ENCODE measurements at regions not wholly inside any gene's neighbourhood (a gene's known extent, or its start where the extent isn't known, plus 50 kb on each side); places are given as distances from the start of the nearest gene placed in this dataset.
A peak's percentile ranks its signal among the peaks of the same experiment; 100 is the strongest.
"Not testable (repeated sequence)": the region's sequence is repeated elsewhere in the genome, so short reads cannot be mapped to it uniquely, and the experiment has no call there.

DNA sequence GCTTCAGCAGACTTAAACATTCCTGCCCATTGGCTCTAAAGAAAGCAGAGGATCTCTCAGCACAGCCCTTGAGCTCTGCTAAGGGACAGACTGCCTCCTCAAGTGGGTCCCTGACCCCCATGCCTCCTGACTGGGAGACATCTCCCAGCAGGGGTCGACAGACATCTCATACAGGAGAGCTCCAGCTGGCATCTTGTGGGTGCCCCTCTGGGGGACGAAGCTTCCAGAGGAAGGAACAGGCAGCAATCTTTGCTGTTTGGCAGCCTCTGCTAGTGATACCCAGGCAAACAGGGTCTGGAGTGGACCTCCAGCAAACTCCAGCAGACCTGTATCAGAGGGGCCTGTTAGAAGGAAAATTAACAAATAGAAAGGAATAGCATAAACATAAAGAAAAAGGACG lies 485.1 kb downstream of the ATP23 start:
- not testable (repeated sequence) for DNase-seq

DNA sequence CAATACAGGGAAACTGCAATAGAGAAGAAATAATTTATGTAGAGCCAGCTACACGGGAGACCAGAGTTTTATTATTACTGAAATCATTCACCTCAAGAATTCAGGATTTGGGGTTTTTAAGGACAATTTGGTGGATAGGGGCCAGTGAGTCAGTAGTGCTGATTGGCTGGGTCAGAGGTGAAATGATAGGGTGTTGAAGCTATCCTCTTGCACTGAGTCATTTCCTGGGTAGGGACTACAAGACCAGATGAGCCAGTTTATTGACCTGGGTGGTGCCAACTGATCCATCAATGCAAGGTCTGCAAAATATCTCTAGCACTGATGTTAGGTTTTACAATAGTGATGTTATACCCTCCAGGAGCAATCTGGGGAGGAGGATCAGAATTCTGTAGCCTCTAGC lies 486.3 kb downstream of the LRIG3 start:
- DNase-seq = no peak

DNA sequence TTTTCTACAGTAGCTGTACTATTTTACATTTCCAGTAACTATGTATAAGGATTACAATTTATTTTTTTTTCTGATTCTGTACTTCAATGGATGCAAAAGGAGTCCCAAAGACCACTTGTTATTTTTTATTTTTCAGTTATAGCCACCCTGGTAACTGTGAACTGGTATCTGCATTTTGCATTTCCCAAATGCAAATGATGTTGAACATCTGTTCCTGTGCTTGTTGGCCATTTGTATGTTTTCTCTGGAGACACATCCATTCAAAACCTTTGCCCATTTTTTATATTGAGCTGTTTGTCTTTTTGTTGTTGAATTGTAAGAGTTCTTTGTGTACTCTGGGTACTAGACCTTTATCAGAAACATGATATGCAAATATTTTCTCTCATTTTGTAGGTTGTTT lies 485.6 kb downstream of the LRIG3 start:
- no peak for DNase-seq

DNA sequence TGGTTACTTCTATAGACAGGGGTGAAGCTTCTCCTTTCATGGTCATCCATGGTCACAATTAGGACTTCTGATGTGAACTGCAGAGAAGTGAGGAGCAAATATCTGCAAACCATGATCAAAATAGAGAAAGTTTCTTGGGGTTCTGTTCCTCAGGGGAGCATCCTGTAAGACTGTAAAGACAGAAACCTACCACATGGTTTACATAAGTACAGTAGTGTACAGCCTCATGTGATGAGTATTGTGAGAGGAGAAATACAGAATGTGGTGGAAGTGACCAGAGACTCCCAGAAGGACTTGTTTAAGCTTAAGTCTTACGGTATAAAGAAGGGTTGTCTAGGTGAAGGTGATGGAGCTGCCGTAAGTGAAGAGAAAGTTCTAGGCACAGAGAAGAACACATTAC lies 484.7 kb downstream of the LRIG3 start:
- DNase-seq = no peak

DNA sequence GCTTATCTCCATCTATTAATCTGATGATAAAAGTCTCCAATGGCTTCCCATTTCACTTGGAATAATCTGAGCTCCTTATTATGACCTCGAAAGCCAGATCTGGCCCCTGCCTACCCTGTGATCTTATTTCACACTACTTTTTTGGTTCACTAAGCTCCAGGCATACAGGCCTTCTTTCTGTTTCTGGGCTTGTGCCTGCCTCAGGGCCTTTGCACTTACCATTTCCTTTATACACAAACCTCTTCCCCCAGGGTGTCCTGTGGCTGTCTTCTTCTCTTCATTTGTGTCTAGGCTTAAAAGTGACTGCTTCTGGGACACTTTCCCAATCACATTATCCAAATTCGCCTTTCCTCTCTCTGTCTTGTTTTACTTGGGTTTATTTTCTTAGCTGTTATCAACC lies 478.8 kb downstream of the LRIG3 start:
- DNase-seq = no peak

DNA sequence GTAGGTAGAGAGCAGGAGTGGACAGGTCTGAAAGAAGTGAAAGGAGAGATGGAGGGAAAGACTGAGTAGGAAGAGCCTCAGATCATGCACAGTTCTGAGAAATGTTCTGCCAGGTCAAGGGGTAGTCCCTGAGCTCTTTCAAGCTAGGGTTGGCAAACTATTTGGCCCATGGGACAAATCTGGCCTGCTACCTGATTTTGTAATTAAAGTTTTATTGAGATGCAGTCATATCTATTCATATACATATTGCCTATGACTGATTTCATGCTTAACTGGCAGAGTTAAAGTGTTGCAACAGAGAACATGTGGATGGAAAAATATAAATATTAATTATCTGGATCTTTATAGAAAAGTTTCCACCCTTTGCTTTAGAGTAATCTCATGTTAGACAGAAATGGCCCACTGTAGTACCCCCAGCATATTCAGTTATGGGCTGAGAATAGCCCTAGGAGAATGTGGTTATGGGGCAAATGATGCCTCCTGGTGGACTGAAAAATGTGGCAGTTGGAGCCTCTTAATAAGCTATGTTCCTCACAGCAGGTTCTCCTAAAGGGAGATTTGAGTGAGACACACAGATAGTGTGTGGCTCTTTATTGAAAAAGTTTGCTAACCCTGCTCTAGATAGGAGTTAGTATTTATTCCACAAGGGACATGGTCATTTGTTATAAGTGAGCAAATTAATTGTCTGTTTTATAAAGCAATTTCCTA lies 476.9 kb downstream of the LRIG3 start:
- DNase-seq = peak in 1 of 2 experiments; percentile 3

DNA sequence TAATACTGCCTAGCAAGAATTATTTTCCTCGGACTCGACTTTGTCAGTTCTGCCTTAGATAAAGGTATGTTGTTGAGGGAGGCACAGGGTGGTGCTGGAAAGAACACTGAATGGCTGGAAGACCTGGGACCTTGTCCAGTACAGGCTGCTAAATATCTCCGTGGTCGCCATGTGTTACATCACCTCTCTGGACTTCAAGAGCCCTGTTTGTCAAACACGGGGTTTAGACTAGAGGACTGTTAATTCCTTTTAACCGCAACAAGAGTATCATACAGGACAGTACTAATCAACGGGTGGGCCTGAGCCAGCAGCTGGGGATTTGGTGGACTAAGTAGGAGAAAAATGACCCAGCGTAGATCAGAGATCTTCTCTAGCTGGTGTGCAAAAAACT lies 476.3 kb downstream of the LRIG3 start:
- DNase-seq = no peak

DNA sequence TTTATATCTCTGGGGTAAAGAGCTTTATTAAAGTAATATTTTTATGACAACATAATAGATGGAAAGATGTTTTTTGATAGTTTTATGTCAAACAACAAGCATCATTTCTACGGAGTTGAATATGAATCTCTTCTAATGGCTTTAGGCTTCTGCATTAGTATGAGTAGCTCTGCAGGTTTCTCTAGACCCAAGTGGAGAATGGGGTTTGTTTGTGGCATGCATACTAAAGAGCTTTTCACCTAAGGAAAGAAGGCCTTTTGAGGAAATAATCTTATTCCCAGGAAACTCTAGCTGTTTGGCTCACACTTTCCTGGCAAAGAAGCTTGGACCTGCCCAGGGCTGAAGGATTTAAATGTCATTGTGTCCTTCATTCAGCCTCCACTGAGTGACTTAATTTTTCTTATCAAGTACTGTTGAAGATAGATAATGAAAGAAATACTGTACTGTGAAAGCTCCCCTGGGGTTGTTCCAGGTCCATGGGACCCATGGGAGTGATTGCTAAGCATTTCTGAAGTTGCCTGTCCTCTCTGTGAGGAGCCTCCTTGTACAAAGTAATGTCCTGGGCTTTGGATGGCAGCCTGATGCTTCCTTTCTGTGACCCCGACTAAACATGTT lies 469.3 kb downstream of the LRIG3 start:
- no peak for DNase-seq

DNA sequence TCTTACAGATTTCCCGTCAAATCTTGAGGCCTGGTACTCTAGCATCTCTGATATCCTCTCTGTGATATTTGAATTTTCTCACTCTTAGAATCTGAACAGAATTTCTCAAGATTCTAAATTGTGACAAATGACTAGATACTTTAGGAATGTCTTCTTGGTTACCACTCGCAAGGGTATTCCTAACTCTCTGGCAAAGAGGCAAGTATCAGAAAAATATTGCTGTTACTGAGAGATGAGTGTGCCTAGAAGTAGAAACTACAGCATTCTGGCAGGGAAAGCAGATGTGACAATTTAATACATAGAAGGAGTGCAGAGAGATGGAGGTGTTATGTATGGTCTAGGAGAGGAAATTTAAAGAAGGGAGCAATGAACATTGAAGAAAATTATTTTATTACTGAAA lies 467.8 kb downstream of the LRIG3 start:
- no peak for DNase-seq

DNA sequence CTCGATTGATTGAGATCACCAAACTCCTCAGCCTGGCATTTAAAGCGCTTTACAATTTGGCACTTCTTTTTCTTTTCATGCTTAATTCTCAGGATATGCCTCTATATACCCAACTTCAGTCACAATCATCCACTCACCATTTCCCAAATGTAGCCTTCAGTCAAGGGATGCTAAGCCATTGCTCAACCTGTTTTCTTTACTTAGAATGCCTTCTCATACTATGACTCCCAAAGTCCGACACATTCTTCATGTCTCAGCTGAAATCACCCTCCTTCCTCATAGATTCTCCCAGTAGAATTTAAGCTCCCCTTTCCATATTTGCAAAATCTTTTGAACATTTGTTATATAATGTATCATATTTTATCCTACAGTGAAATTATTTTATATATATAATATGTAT lies 467.0 kb downstream of the LRIG3 start:
- DNase-seq = no peak

DNA sequence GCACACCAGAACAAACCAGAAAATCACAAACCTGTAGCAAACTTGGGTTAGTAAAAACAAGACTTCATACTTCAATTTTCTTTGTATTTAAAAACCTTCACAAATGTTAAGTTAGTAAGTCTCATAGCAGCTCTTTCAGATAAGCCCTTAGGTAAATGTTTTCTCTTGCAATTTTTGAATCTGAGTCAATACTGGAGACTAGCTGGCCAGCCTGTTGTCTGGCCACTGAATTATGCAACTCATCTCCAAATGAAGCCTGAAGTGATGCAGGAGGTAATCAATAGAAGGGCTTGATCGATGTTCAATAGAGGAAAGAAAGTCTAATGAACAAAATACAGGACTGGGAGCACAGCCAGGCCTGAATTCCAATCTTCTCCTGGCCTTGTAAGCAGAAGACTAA lies 465.2 kb downstream of the LRIG3 start:
- no peak for DNase-seq

DNA sequence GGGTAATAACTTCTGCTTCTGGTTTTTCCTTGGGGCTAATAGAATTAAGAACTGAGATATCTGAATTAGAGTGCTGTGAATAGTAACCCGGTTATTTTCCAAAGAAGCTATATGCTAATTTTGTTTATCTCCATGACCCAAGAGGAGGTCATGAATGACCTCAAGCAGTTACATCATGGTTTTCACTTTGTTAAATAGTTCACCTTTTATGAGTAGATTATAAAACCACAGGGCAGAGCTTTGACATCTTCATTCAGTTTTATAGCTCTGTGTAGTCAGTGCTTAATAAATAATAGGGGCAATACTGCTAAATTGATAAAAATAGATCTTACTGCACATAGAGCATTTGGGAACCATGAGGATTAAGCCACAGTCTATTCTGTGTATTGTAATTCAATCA lies 462.2 kb downstream of the LRIG3 start:
- DNase-seq = no peak

DNA sequence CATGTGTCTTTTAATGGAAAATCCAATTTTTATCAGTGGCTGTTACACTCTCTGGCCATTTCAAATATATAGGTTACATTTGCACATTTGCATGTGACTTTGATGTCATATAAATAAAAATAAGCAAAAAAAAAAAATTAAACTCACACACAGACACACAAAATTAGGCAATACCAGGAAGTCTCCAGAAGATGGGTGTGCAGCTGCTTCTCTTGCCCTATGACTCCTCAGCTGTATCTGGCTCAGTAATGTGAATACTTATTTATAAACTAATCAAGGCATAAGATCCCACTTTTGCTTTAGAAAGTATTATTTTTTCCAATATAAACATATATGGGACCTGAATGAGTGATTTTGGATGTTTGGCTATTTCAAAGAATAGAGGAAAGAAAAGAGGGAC lies 461.1 kb downstream of the LRIG3 start:
- DNase-seq = no peak

DNA sequence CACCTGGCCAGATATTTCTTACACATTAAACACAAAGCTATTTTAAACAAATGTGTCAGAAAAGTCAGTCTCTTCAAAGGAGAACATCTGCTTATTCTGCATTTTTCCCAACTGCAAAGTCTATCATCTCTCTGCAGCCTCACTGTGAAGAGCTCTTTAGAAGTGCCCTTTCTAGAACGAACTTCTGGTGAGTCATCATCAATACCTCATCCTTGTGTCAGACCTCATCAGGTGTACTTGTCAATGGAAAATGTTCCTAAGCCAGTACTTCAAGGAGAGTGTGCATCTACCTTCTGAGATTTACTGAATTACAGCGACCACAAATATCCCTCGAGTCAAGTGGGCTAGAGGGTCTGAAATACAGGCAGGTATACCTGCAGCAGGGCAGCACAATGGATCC lies 457.3 kb downstream of the LRIG3 start:
- no peak for DNase-seq

DNA sequence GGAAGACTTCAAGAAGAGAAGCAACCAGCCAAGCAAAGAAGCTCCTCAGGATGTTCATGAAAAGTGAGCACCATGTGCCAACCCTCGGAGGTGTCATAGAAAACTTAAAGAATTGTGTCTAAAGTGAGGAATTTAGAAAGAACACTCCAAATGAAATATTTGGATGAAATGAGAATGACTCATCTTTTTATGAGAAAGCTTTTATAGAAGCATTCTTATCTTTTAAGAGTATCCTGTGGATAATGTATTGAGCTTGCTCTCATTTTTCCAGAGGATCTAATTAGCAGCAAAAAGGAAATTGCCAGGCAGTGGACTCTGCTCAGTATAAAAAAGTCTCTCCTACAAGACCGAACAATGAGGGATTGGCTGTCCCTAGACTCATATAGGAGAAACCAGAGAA lies 454.9 kb downstream of the LRIG3 start:
- no peak for DNase-seq

DNA sequence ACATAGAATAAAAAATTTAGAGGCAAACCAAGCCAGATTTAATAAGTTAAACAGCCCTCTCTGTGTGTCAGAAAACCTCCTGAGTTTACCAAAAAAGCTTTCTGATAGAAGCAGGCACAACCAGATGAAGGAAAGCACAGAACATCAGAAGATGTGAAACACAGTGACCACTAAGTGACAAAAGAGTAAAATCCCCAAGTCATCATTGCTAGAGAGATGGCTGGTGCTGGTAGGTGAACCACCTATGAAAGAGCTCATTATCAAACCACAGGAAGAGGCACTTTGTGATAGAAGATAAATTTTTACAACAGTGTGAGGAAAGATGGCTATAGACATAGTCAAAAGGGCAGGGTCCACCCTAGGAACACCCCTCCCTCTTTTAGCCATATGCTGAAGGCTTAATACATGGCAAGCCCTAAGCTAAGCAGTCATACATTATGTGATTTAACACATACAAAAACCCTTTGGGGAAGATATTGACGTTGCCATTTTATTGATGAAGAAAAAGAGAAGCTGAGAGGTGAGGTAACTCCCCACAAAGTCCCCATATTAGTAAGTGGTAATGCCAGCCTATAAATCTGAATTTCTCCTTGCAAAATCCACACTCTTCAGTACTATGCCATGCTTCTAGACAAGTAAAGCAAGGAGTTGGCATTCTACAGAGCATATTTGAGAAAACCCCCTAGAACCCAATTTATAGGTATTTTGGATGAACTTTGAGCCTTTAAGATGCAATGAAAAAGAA lies 449.9 kb downstream of the LRIG3 start:
- no peak for DNase-seq

DNA sequence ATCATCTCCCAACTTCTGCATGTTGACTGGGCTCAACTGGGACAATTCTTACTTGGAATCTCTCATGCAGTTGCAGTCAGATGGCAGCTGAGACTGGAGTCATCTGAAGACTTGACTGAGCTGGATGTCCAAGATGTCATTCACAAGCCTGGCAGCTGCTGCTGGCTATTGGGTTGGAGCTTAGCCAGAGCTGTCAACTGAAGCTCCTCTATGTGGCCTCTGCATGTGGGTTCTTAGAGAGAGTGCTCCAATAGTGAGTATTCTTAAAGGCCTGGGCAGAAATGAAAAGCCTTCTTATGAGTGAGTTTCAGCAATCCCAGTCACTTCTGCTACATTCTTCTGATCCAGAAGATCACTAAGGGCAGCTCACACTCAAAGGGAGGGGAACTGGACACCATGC lies 440.9 kb downstream of the LRIG3 start:
- DNase-seq = no peak

DNA sequence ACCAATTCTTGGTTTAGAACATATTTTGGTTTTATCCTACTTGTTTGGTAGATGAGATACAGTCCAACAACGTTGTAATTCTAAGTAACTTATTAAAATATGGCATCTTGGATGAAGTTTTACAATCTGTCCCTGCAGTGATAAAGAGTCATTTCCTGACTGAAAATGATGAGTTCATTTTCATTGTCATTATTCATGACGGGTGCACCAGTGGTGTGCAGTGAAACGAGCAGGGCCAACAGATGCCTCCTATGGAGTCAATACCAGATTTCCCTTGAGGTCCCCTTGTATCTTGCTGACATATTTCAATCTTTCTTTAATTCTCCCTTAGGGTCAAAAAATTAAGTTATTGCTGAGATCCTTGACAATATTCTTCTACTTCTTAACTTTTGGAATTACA lies 438.5 kb downstream of the LRIG3 start:
- no peak for DNase-seq

DNA sequence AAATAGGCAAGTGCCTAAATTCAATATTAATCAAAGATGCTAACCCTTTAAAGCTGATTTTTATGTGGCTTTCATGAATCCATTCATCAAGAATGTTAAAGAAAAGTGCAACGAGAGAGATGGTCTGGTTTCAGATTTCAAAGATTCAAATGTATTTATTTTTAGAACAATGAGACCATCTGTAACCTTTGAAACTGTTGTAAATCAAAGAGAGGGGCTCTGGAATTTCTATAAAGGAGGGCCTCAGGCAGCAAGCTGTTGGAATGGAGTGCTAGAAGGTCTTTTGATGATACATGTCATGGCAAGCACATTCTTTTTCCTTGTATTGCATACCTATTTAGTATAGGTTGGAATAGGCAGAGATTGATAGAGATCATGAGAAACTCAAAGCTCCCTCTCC lies 433.0 kb downstream of the LRIG3 start:
- DNase-seq = no peak

DNA sequence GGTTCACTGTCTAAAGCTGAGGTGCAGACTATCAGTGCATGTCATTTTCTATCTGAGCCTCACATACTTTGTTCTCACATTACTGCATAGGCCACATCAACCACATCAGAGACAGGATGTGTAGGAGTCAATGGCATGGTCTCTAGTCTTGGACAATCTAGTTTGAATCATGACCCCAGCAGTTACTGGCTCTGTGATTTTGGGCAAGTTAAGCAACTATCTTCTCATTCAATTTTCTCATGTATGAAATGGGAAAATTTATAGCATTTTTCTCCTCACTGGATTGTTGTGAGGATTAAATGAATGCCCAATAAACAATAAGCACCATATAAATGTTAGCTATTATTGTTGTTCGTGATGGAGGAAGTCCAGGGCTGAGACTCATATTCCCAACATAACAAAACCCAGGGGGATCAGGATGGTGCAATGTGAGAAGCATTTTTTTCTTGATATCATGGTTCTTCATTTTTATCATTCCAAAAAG lies 432.6 kb downstream of the LRIG3 start:
- no peak for DNase-seq

DNA sequence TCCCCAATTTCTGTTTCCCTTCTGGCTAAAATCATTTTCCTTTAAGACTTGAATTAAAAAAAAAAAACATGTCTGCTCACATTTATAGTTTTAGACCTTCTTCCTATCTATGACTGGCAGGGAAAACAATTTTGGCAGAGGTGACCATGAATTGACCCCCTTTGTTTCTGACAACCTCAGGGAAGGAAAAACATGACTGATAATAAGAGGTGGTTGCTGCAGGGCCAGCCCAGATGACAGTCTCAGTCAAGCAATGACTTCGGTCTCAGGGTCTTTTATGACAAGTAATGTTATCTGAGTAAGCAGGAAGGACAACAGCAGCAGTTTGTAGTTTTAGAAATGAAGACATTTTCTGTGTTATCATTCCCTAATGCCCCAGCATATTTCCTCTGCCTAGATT lies 430.9 kb downstream of the LRIG3 start:
- DNase-seq = no peak

DNA sequence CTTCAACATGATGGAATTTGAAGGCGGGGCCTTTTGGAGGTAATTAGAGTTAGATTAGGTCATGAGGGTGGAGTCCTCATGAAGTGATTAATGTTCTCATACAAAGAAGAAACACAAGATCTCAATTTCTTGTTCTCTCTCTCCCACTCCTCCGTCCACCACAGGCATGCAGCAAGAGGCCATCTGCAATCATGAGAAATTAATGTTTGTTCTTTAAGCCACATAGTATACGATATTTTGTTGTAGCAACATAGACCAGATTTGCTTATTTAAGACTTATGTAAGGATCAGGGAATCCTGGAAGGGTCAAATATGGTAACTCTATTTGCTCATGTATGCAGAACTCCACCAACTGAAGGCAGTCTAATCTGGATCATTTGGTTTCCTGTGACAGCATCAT lies 429.0 kb downstream of the LRIG3 start:
- no peak for DNase-seq

DNA sequence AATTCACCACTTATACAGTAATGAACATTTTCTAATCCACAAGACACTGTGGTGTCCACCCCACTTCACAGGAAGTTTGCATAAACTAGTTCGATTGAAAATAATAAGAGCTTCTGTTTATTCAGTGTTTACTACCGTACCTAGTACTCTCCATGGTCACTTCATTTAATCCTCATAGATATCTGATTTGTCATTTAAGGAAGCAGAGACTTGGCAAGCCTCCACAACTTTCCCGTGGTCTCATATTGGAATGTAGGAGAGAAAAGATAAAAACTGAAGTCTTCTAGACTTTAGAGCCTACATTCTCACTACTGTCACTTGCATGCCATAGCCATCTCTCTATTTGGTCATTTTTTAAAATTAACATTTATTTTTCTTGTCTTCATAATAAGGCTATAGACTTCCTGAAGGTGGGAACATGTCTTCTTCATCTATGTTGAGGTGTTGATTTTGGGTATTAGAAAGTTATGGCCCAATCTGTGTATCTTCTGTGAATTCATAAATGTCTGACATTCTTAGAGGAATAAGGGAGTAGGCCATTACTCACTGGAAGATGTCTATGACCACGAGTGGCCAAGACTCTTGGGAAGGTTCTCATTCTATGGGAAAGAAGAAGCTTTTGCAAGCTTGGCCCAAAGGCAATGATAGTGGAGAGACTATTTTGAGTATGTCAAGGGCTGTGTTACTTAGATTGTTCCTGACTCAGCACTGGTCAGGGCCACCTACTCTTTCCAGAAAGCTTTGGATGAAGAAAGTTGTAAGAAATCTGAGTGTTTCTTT lies 423.7 kb downstream of the LRIG3 start:
- no peak for DNase-seq

DNA sequence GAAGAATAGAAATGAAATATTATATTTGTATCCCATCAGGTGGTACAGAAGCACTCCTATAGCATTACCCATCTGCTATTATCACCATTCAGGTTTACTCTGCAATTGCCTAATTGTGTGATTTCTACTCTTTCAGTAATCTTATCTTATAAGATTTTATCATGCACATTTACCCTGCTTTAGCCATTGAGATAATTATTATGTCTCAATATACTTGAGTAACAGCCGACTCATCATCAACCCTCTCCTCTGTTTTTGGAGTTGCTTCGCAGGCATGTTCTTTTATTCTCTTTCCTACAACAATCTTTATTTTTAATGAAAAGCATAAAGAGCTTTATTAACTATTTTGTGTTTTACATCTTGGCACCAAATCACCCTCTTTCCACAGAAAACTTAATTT lies 419.9 kb downstream of the LRIG3 start:
- DNase-seq = no peak

Measured in activated CD4-positive, alpha-beta T cell treated with anti-CD3 and anti-CD28 coated beads, Interleukin-2, amount 50 U/mL, for 48 hours (primary cell).